Fibroblast of pulmonary artery (primary cell): ENCODE measurements at regions not wholly inside any gene's neighbourhood (a gene's known extent, or its start where the extent isn't known, plus 50 kb on each side); places are given as distances from the start of the nearest gene placed in this dataset.

Experiments used
- DNase-seq: peaks from one replicate; pipeline ENCODE4 v3.0.0-alpha.2; 2010; ENCODE audit warnings: low read depth
- H3K4me3 ChIP-seq: replicated peaks from 2 replicates; pipeline ENCODE4 v1.5.1; 2011; ENCODE audit warnings: low read depth, mild to moderate bottlenecking, control low read depth, low read length, moderate library complexity
- TF ChIP-seq, protein P1 (sequence below): IDR thresholded peaks from 2 replicates; pipeline ENCODE4 v1.5.1; 2011; ENCODE audit warnings: mild to moderate bottlenecking, control low read depth, low read length, inconsistent platforms; ENCODE audit errors: missing control alignments

DNA sequence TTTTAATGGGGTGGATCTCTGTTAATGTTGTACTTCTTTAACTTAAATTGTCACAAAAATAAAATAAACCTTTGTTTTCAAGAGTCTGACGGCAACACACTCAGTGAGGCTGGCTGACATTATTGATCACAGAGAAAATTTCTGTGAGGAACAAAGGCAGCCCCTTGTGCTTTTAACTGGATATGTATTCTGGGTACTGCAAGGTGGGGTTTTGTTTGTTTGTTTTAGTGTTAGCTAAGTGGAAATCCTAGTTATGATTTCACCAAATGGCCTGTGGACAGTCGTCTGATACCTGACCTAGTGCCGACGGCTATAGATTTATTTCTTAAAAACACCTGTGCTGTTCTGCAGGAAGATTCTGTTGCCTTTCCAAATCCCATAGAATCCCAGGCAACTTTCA is 1329.5 kb upstream of the ZEB2 start:
- no peak for DNase-seq
- TF ChIP-seq, protein P1, sequence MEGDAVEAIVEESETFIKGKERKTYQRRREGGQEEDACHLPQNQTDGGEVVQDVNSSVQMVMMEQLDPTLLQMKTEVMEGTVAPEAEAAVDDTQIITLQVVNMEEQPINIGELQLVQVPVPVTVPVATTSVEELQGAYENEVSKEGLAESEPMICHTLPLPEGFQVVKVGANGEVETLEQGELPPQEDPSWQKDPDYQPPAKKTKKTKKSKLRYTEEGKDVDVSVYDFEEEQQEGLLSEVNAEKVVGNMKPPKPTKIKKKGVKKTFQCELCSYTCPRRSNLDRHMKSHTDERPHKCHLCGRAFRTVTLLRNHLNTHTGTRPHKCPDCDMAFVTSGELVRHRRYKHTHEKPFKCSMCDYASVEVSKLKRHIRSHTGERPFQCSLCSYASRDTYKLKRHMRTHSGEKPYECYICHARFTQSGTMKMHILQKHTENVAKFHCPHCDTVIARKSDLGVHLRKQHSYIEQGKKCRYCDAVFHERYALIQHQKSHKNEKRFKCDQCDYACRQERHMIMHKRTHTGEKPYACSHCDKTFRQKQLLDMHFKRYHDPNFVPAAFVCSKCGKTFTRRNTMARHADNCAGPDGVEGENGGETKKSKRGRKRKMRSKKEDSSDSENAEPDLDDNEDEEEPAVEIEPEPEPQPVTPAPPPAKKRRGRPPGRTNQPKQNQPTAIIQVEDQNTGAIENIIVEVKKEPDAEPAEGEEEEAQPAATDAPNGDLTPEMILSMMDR: no peak
- no peak overlapping the region for H3K4me3 ChIP-seq

GRCh38 chr2:145846982-145847381 is 1327.1 kb upstream of the ZEB2 start:
- TF ChIP-seq, protein P1: no peak
- no peak overlapping the region for H3K4me3 ChIP-seq
- peak; percentile 57 for DNase-seq

- no peak for DNase-seq
- TF ChIP-seq, protein P1: no peak
- H3K4me3 ChIP-seq: no peak overlapping the region
Measured at GRCh38 chr2:145845923-145846322, 1326.0 kb upstream of the ZEB2 start.

GRCh38 chr2:145845207-145845894 is 1325.4 kb upstream of the ZEB2 start:
- TF ChIP-seq, protein P1: no peak
- peak; percentile 77 for DNase-seq
- no peak overlapping the region for H3K4me3 ChIP-seq

DNA sequence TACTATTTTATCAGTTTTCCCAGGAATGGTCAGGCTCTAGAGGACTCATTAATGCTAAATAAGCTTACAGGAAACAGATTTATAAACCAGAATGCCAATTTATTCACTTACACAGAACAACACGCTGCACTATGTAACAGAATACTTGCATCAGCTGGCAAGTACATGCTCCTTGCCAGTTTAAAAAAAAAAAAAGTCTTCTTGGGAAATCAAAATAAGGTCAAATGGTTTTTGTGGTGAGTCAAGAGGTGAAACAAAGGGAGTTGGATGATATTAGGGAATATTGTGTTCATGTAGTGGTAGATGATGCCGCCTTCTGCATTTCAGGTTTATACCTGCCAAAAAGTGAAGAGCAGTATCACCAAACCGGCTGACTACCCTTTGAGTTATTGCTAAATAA is 1322.1 kb upstream of the ZEB2 start:
- no peak overlapping the region for H3K4me3 ChIP-seq
- DNase-seq: peak; percentile 6
- TF ChIP-seq, protein P1: no peak

- TF ChIP-seq, protein P1: no peak
- no peak for DNase-seq
- no peak overlapping the region for H3K4me3 ChIP-seq
Measured at GRCh38 chr2:145836986-145837385, 1317.1 kb upstream of the ZEB2 start.

- DNase-seq: no peak
- H3K4me3 ChIP-seq: no peak overlapping the region
- TF ChIP-seq, protein P1: no peak
Measured at GRCh38 chr2:145835665-145836064, 1315.7 kb upstream of the ZEB2 start.
